WTC11 (cell line): ENCODE measurements at regions not wholly inside any gene's neighbourhood (a gene's known extent, or its start where the extent isn't known, plus 50 kb on each side); places are given as distances from the start of the nearest gene placed in this dataset.

Source experiments
- ATAC-seq: fragments of 200-7000 bp; cut with Tn5 transposase; 2 replicates; pipeline ENCODE4 v1.10.0; 2021; ENCODE audit warnings: mild to moderate bottlenecking, moderate library complexity
- CTCF ChIA-PET: fragments of 300-600 bp; sonication (Branson Sonifier 250); formaldehyde crosslinking; loops from one replicate; lab custom pipeline; 2021; ENCODE audit warnings: antibody characterized with exemption; lab: Charles Lee
- POLR2A ChIA-PET: fragments of 350-600 bp; sonication (Branson Sonifier 250); formaldehyde crosslinking; loops from one replicate; lab custom pipeline; 2021; ENCODE audit warnings: antibody characterized with exemption; lab: Charles Lee
- DNase-seq: peaks from one replicate; pipeline ENCODE4 v3.0.0; 2021; ENCODE audit warnings: low spot score
- H3K27ac Mint-ChIP-seq: 2 replicates; pipeline ENCODE4 v1.8.0; 2021; ENCODE audit warnings: mixed read lengths
- H3K27me3 Mint-ChIP-seq: 2 replicates; pipeline ENCODE4 v1.8.0; 2021; ENCODE audit warnings: low read depth, mild to moderate bottlenecking, moderate library complexity, mixed read lengths
- H3K36me3 Mint-ChIP-seq: 2 replicates; pipeline ENCODE4 v1.8.0; 2021; ENCODE audit warnings: mixed read lengths
- H3K4me1 Mint-ChIP-seq: 2 replicates; pipeline ENCODE4 v1.8.0; 2022; ENCODE audit warnings: mixed read lengths
- H3K4me3 Mint-ChIP-seq: 2 replicates; pipeline ENCODE4 v1.8.0; 2021; ENCODE audit warnings: mild to moderate bottlenecking, moderate library complexity, mixed read lengths
- H3K9me3 Mint-ChIP-seq: 2 replicates; pipeline ENCODE4 v1.8.0; 2021; ENCODE audit warnings: mixed read lengths
- AR ChIP-seq: fragments of 250-450 bp; sonication (Bioruptor Pico); IDR thresholded peaks from 2 replicates; pipeline ENCODE4 v1.9.0; 2021; ENCODE audit warnings: mild to moderate bottlenecking
- ATF1 ChIP-seq: sonication (generic); formaldehyde crosslinking; IDR thresholded peaks from 2 replicates; pipeline ENCODE4 v1.8.1; 2023; ENCODE audit warnings: mild to moderate bottlenecking, moderate library complexity, missing genetic modification reagents
- ATF2 ChIP-seq: sonication (generic); formaldehyde crosslinking; IDR thresholded peaks from 2 replicates; pipeline ENCODE4 v1.8.1; 2022; ENCODE audit warnings: low read depth, missing genetic modification reagents, borderline replicate concordance
- ATF3 ChIP-seq: sonication (generic); formaldehyde crosslinking; conservative IDR thresholded peaks from 2 replicates; pipeline ENCODE4 v1.8.1; 2022; ENCODE audit warnings: mild to moderate bottlenecking, missing genetic modification reagents
- ATF6 ChIP-seq: sonication (generic); formaldehyde crosslinking; IDR thresholded peaks from 2 replicates; pipeline ENCODE4 v1.8.1; 2023; ENCODE audit warnings: mild to moderate bottlenecking, missing genetic modification reagents
- ELF4 ChIP-seq: sonication (generic); formaldehyde crosslinking; IDR thresholded peaks from 2 replicates; pipeline ENCODE4 v1.8.1; 2022; ENCODE audit warnings: low read depth, mild to moderate bottlenecking, moderate library complexity, missing genetic modification reagents
- FOXP1 ChIP-seq: sonication (generic); formaldehyde crosslinking; IDR thresholded peaks from 2 replicates; pipeline ENCODE4 v1.8.0; 2022; ENCODE audit warnings: missing genetic modification reagents, mild to moderate bottlenecking, moderate library complexity, borderline replicate concordance
- HMGA2 ChIP-seq: fragments of 250-450 bp; sonication (Bioruptor Pico); IDR thresholded peaks from 2 replicates; pipeline ENCODE4 v1.4.0; 2021; ENCODE audit warnings: mild to moderate bottlenecking, moderate library complexity
- HMGXB4 ChIP-seq: sonication (generic); formaldehyde crosslinking; IDR thresholded peaks from 2 replicates; pipeline ENCODE4 v1.8.1; 2023; ENCODE audit warnings: mild to moderate bottlenecking, moderate library complexity, missing genetic modification reagents
- NR2C2 ChIP-seq: sonication (generic); formaldehyde crosslinking; IDR thresholded peaks from 2 replicates; pipeline ENCODE4 v1.8.0; 2022; ENCODE audit warnings: mild to moderate bottlenecking, missing genetic modification reagents
- NR3C1 ChIP-seq: sonication (generic); formaldehyde crosslinking; conservative IDR thresholded peaks from 2 replicates; pipeline ENCODE4 v1.8.1; 2023; ENCODE audit warnings: low read depth, mild to moderate bottlenecking, missing genetic modification reagents
- SMAD3 ChIP-seq: sonication (generic); formaldehyde crosslinking; IDR thresholded peaks from 2 replicates; pipeline ENCODE4 v1.8.0; 2022; ENCODE audit warnings: missing genetic modification reagents, mild to moderate bottlenecking, borderline replicate concordance
- USF1 ChIP-seq: sonication (generic); formaldehyde crosslinking; IDR thresholded peaks from 2 replicates; pipeline ENCODE4 v1.8.0; 2022; ENCODE audit warnings: mild to moderate bottlenecking, missing genetic modification reagents
- ZBTB21 ChIP-seq: sonication (generic); formaldehyde crosslinking; IDR thresholded peaks from 2 replicates; pipeline ENCODE4 v1.8.1; 2023; ENCODE audit warnings: mild to moderate bottlenecking, missing genetic modification reagents, borderline replicate concordance
- ZMAT4 ChIP-seq: fragments of 250-450 bp; sonication (Bioruptor Pico); IDR thresholded peaks from 2 replicates; pipeline ENCODE4 v1.9.0; 2021; ENCODE audit warnings: mild to moderate bottlenecking
- ZNF138 ChIP-seq: sonication (generic); formaldehyde crosslinking; conservative IDR thresholded peaks from 2 replicates; pipeline ENCODE4 v1.8.1; 2022; ENCODE audit warnings: mild to moderate bottlenecking, moderate library complexity, missing genetic modification reagents
- ZNF396 ChIP-seq: fragments of 250-450 bp; sonication (Bioruptor Pico); IDR thresholded peaks from 2 replicates; pipeline ENCODE4 v1.8.0; 2021; ENCODE audit warnings: mild to moderate bottlenecking, moderate library complexity, borderline replicate concordance

- DNase-seq = no peak
- TF ChIP-seq SMAD3 (CRISPR knock-in tag) (no peak), ZMAT4 (no peak)
- Mint-ChIP-seq H3K36me3 (peaks cover 85% of the 10 kb centered on the region), H3K27ac (no peak overlapping the region), H3K4me1 (no peaks in the 10 kb centered on the region), H3K4me3 (no peak overlapping the region), H3K27me3 (peaks cover 12% of the 10 kb centered on the region; the same call in 1 of the 2 replicates), H3K9me3 (peaks cover 91% of the 10 kb centered on the region)
- ChIA-PET CTCF (no interaction called here), POLR2A (no interaction called here)
- ATAC-seq = no peak
Measured at GRCh38 chr16:5850632-5851392, 753.2 kb upstream of the EEF2KMT start.

- H3K27ac Mint-ChIP-seq = no peak overlapping the region
- peaks cover 14% of the 10 kb centered on the region; the same call in 1 of the 2 replicates for H3K27me3 Mint-ChIP-seq
- DNase-seq = no peak
- H3K4me3 Mint-ChIP-seq = no peak overlapping the region
- ChIA-PET POLR2A (no interaction called here), CTCF (no interaction called here)
- peaks cover 86% of the 10 kb centered on the region for H3K9me3 Mint-ChIP-seq
- no peaks in the 10 kb centered on the region for H3K4me1 Mint-ChIP-seq
- ATAC-seq = no peak
- peaks cover 77% of the 10 kb centered on the region for H3K36me3 Mint-ChIP-seq
- TF ChIP-seq HMGXB4 (CRISPR knock-in tag) = no peak
- TF ChIP-seq ATF1 (CRISPR knock-in tag) = no peak
- TF ChIP-seq ATF2 (CRISPR knock-in tag) = no peak
- no peak for TF ChIP-seq ZMAT4
- TF ChIP-seq SMAD3 (CRISPR knock-in tag) = no peak
- TF ChIP-seq HMGA2 = no peak
- no peak for TF ChIP-seq ELF4 (CRISPR knock-in tag)
- TF ChIP-seq ZNF138 (CRISPR knock-in tag) = no peak
- no peak for TF ChIP-seq NR2C2 (CRISPR knock-in tag)
- TF ChIP-seq AR (CRISPR knock-in tag) = no peak
- no peak for TF ChIP-seq NR3C1 (CRISPR knock-in tag)
- TF ChIP-seq ZNF396 (CRISPR knock-in tag) = no peak
- TF ChIP-seq ZBTB21 = no peak
- TF ChIP-seq FOXP1 (CRISPR knock-in tag) = no peak
- TF ChIP-seq ATF6 (CRISPR knock-in tag) = no peak
- TF ChIP-seq USF1 (CRISPR knock-in tag) = no peak
- TF ChIP-seq ATF3 (CRISPR knock-in tag) = no peak
Measured at GRCh38 chr16:5845046-5845445, 747.5 kb upstream of the EEF2KMT start.
